Heart right ventricle (tissue), 16 donors: ENCODE measurements at regions not wholly inside any gene's neighbourhood (a gene's known extent, or its start where the extent isn't known, plus 50 kb on each side); places are given as distances from the start of the nearest gene placed in this dataset.
"Not testable (repeated sequence)": the region's sequence is repeated elsewhere in the genome, so short reads cannot be mapped to it uniquely, and the experiment has no call there.

Experiments
- ATAC-seq, 8 donors: fragments of 200-7000 bp; cut with Tn5 transposase; one replicate each; pipeline ENCODE4 v1.9.1; 2020; ENCODE audit warnings: mild to moderate bottlenecking in 8 of 8, moderate library complexity in 8 of 8, moderate number of reproducible peaks in 1 of 8
- DNase-seq, 2 donors: peaks; one replicate each; pipeline ENCODE4 v3.0.0-alpha.2; 2020
- H3K27ac ChIP-seq, 10 donors: fragments of 200-600 bp; sonication (generic) in 2 of 10; one replicate each; pipeline versions ENCODE4 v1.5.0 to v1.8.0; 2020 to 2022; ENCODE audit warnings: mild to moderate bottlenecking in 3 of 10
- H3K27me3 ChIP-seq, 7 donors: fragments of 200-600 bp; one replicate each; pipeline ENCODE4 v1.8.0; 2021 to 2022; ENCODE audit warnings: mild to moderate bottlenecking in 2 of 7
- H3K36me3 ChIP-seq, 9 donors: fragments of 200-600 bp; sonication (generic) in 1 of 9; one replicate each; pipeline versions ENCODE4 v1.5.0 to v1.8.0; 2020 to 2022; ENCODE audit warnings: mild to moderate bottlenecking in 2 of 9
- H3K4me1 ChIP-seq, 9 donors: fragments of 200-600 bp; sonication (generic) in 1 of 9; one replicate each; pipeline versions ENCODE4 v1.5.0 to v1.8.0; 2020 to 2022; ENCODE audit warnings: mild to moderate bottlenecking in 4 of 9
- H3K4me3 ChIP-seq, 10 donors: fragments of 200-600 bp; sonication (generic) in 2 of 10; one replicate each; pipeline versions ENCODE4 v1.5.0 to v1.8.0; 2020 to 2022; ENCODE audit warnings: mild to moderate bottlenecking in 7 of 10, moderate library complexity in 2 of 10
- H3K9me3 ChIP-seq, 11 donors: fragments of 200-600 bp in 10 of 11; sonication (generic) in 2 of 11; one replicate each; pipeline versions ENCODE4 v1.5.0 to v1.8.0; 2013 to 2022; ENCODE audit warnings: mild to moderate bottlenecking in 2 of 11, control low read depth in 1 of 11, moderate library complexity in 1 of 11
- CTCF ChIP-seq, 9 donors: fragments of 200-600 bp; sonication (generic) in 2 of 9; IDR thresholded peaks; one replicate each; pipeline versions ENCODE4 v1.5.0 to v1.8.0; 2021 to 2022; ENCODE audit warnings: antibody characterized with exemption in 9 of 9, mild to moderate bottlenecking in 5 of 9, moderate library complexity in 1 of 9
- WGBS, 2 donors: extraction: QIAGEN DNeasy Blood & Tissue Kit; methylation state at CpG; one replicate each; pipeline ENCODE4 v1.1.7; 2013; ENCODE audit warnings: inconsistent platforms in 1 of 2; 5-methylcytosine and 5-hydroxymethylcytosine counted together
- intact Hi-C, 10 donors: fragments of 100-400 bp; cut with DNase I; formaldehyde crosslinking; loops; one replicate each; pipeline versions ENCODE4 v1.11.1 to v1.14.2; 2022
- donor health status: Arrhythmogenic right ventricular cardiomyopathy.
- donor health status: ischemic (EF 13 %, LVEDD 7.1; RV severe dilation, severe dysfunction).
- donor health status: healthy with polysubstance abuse.
- donor health status: DM: no; HTN: yes; CAD: no.
- donor health status: DM: no; HTN: no; CAD: no.
- donor health status: ischemic (EF 25% LVEDD 6.9; RV normal size, moderate dysfunction).
- donor health status: ischemic (EF 25% LVEDD 5.7; RV mildly dilated, moderate dysfunction).
- donor health status: healthy.
- donor health status: DM: yes; HTN: yes; CAD: no.
- donor health status: Ischemic cardiomyopathy.
- donor health status: ischemic (EF 35%, LVEDD 5.7; RV mildly dilated, moderate dysfunction).
- donor health status: nonischemic (EF 11% LVEDD 7.7; RV severe dilation, severe dysfunction).
- donor health status: DM: yes; HTN: yes; CAD: no.
- donor health status: PGD.
- donor health status: ischemic (EF 29% LVEDD 5.4; RV normal size, mild dysfunction).
- donor health status: nonischemic (EF 23%, LVEDD 6.1; RV moderate dilation, normal function).

- H3K27me3 ChIP-seq: no peaks in the 10 kb centered on the region
- intact Hi-C loops: no loop called here
- TF ChIP-seq CTCF (IDR thresholded peaks at IDR 0.05): no peak
- no peaks in the 10 kb centered on the region for H3K36me3 ChIP-seq
- no peaks in the 10 kb centered on the region for H3K4me1 ChIP-seq
- no peak overlapping the region for H3K27ac ChIP-seq
- DNase-seq: no peak
- H3K4me3 ChIP-seq: no peak overlapping the region
- peaks cover 0 to 22% (median 0%) of the 10 kb centered on the region in 11 donors for H3K9me3 ChIP-seq
- no peak for ATAC-seq
Observed at GRCh38 chr11:25242928-25243327, 746.1 kb downstream of the LUZP2 start.

- no peak for ATAC-seq
- DNase-seq: no peak
- H3K4me3 ChIP-seq: no peak overlapping the region
- H3K27me3 ChIP-seq: no peaks in the 10 kb centered on the region
- intact Hi-C loops: no loop called here
- no peak for TF ChIP-seq CTCF (IDR thresholded peaks at IDR 0.05)
- H3K4me1 ChIP-seq: no peaks in the 10 kb centered on the region
- peaks cover 0 to 22% (median 0%) of the 10 kb centered on the region in 11 donors for H3K9me3 ChIP-seq
- no peaks in the 10 kb centered on the region for H3K36me3 ChIP-seq
- WGBS, 2 donors: 90 to 92% methylated on average over 2 of the region's 2 CpGs
- H3K27ac ChIP-seq: no peak overlapping the region
Observed at GRCh38 chr11:25244126-25244525, 747.3 kb downstream of the LUZP2 start.

- peaks cover 0 to 22% (median 0%) of the 10 kb centered on the region in 11 donors for H3K9me3 ChIP-seq
- DNase-seq (no peak), ATAC-seq (no peak)
- H3K27me3 ChIP-seq: no peaks in the 10 kb centered on the region
- intact Hi-C loops: no loop called here
- 13 to 46% methylated on average over 1 of the region's 1 CpG for WGBS, 2 donors
- H3K36me3 ChIP-seq: no peaks in the 10 kb centered on the region
- no peak overlapping the region for H3K4me3 ChIP-seq
- no peaks in the 10 kb centered on the region for H3K4me1 ChIP-seq
- no peak overlapping the region for H3K27ac ChIP-seq
- no peak for TF ChIP-seq CTCF (IDR thresholded peaks at IDR 0.05)
Observed at GRCh38 chr11:25247336-25247735, 750.5 kb downstream of the LUZP2 start.

- WGBS, 2 donors: 75 to 86% methylated on average over 4 of the region's 4 CpGs
- no peaks in the 10 kb centered on the region for H3K36me3 ChIP-seq
- DNase-seq: no peak
- H3K9me3 ChIP-seq: no peaks in the 10 kb centered on the region
- TF ChIP-seq CTCF (IDR thresholded peaks at IDR 0.05): no peak
- no peaks in the 10 kb centered on the region for H3K27me3 ChIP-seq
- intact Hi-C loops: no loop called here
- ATAC-seq: no peak
- H3K4me1 ChIP-seq: no peaks in the 10 kb centered on the region
- H3K27ac ChIP-seq: no peak overlapping the region
- no peak overlapping the region for H3K4me3 ChIP-seq
Observed at GRCh38 chr11:25252854-25253253, 756.0 kb downstream of the LUZP2 start.

- H3K9me3 ChIP-seq: peaks cover 0 to 18% (median 0%) of the 10 kb centered on the region in 11 donors
- WGBS, 2 donors: 88 to 90% methylated on average over 4 of the region's 4 CpGs
- intact Hi-C loops, H3K27me3 ChIP-seq, H3K36me3 ChIP-seq, H3K27ac ChIP-seq, DNase-seq, H3K4me3 ChIP-seq, H3K4me1 ChIP-seq, ATAC-seq: not testable (repeated sequence)
Observed at GRCh38 chr11:25263861-25264260, 767.0 kb downstream of the LUZP2 start.
